ENCODE measurements at regions not wholly inside any gene's neighbourhood (a gene's known extent, or its start where the extent isn't known, plus 50 kb on each side); places are given as distances from the start of the nearest gene placed in this dataset.

GRCh38 chr20:11808841-11809240 is 108.9 kb upstream of the BTBD3 start:
- Histone ChIP-seq H3K27me3 (no peaks in the 10 kb centered on the region), H3K36me3 (no peaks in the 10 kb centered on the region), H3K4me3 (ENCODE audit: low read depth, low read length) (no peak overlapping the region), H3K9me3 (no peaks in the 10 kb centered on the region), H3K4me1 (no peaks in the 10 kb centered on the region)
- TF ChIP-seq, protein P1, sequence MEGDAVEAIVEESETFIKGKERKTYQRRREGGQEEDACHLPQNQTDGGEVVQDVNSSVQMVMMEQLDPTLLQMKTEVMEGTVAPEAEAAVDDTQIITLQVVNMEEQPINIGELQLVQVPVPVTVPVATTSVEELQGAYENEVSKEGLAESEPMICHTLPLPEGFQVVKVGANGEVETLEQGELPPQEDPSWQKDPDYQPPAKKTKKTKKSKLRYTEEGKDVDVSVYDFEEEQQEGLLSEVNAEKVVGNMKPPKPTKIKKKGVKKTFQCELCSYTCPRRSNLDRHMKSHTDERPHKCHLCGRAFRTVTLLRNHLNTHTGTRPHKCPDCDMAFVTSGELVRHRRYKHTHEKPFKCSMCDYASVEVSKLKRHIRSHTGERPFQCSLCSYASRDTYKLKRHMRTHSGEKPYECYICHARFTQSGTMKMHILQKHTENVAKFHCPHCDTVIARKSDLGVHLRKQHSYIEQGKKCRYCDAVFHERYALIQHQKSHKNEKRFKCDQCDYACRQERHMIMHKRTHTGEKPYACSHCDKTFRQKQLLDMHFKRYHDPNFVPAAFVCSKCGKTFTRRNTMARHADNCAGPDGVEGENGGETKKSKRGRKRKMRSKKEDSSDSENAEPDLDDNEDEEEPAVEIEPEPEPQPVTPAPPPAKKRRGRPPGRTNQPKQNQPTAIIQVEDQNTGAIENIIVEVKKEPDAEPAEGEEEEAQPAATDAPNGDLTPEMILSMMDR (IDR thresholded peaks at IDR 0.05; ENCODE audit: low read depth, low read length): no peak
- DNase-seq: no peak

DNA sequence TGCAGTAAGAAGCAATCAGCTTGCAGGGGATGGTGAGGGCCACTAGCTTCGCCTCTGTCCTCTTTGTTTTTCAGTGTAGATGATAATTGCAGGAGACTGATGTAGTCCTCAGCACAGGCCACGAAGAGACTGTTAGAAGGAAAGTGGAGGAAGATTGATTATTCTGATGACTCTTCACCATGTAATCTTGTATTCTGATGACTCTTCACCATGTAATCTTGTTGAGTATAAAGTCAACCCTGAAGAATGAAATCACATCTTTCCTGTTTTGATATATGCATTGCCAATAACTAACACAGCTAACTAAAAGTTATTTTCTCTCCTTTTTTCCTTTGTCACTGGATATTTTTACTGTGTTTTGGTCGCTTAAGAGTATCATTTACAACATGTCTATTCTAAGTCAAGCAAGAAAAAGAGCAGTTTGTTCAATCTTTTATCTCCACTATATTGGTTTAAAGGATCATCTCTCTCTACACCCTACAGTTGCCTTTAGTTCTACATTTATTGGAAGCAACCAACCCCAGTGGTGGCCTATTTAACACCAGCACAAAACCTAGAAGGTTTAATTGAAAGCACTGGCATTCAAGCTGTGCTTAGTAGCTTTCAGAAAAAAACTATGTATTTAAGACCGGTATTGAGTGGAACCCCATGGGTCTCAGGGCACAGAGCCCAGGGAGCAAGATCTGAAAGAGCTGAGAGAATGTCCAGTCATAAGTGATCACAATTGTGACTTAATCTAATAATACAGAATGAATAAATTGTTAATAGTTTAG is 107.2 kb upstream of the BTBD3 start:
- Histone ChIP-seq H3K27me3 (no peaks in the 10 kb centered on the region), H3K36me3 (no peaks in the 10 kb centered on the region), H3K4me3 (ENCODE audit: low read depth, low read length) (no peak overlapping the region), H3K9me3 (no peaks in the 10 kb centered on the region), H3K4me1 (no peaks in the 10 kb centered on the region)
- no peak for DNase-seq
- TF ChIP-seq, protein P1 (IDR thresholded peaks at IDR 0.05; ENCODE audit: low read depth, low read length): no peak

- DNase-seq: no peak
- Histone ChIP-seq H3K27me3 (no peaks in the 10 kb centered on the region), H3K4me1 (no peaks in the 10 kb centered on the region), H3K4me3 (ENCODE audit: low read depth, low read length) (no peak overlapping the region), H3K36me3 (no peaks in the 10 kb centered on the region), H3K9me3 (no peaks in the 10 kb centered on the region)
- TF ChIP-seq, protein P1 (IDR thresholded peaks at IDR 0.05; ENCODE audit: low read depth, low read length): no peak
Observed at GRCh38 chr20:11813106-11813890, 104.4 kb upstream of the BTBD3 start.

- Histone ChIP-seq H3K36me3 (no peaks in the 10 kb centered on the region), H3K9me3 (no peaks in the 10 kb centered on the region), H3K4me1 (no peaks in the 10 kb centered on the region), H3K4me3 (ENCODE audit: low read depth, low read length) (no peak overlapping the region), H3K27me3 (no peaks in the 10 kb centered on the region)
- no peak for DNase-seq
- TF ChIP-seq, protein P1 (IDR thresholded peaks at IDR 0.05; ENCODE audit: low read depth, low read length): no peak
Observed at GRCh38 chr20:11814267-11814666, 103.4 kb upstream of the BTBD3 start.

DNA sequence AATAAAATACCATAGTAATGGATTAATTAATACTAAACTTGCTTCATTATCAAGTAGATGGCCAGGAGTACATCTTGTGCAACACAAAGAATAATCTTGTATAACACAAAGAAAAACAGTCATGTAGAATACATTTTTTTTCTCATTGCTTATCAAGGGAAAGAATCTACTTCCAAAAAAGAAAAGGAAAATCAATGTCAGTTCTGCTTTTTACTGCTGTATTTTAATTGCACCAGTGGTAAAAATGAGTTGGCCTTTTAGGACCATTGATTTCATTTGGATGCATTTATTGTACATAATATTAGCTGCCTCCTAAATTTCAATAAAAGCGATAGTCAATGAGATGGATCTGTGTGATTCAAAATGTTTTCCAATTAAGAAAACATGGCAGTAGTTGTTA is 96.9 kb upstream of the BTBD3 start:
- Histone ChIP-seq H3K4me1 (no peaks in the 10 kb centered on the region), H3K36me3 (no peaks in the 10 kb centered on the region), H3K4me3 (ENCODE audit: low read depth, low read length) (no peak overlapping the region), H3K9me3 (no peaks in the 10 kb centered on the region), H3K27me3 (no peaks in the 10 kb centered on the region; the same call in 1 of the 2 replicates)
- no peak for DNase-seq
- TF ChIP-seq, protein P1 (IDR thresholded peaks at IDR 0.05; ENCODE audit: low read depth, low read length): no peak

GRCh38 chr20:11822540-11822794 is 95.2 kb upstream of the BTBD3 start:
- TF ChIP-seq, protein P1 (IDR thresholded peaks at IDR 0.05; ENCODE audit: low read depth, low read length): no peak
- H3K36me3 ChIP-seq: no peaks in the 10 kb centered on the region
- no peaks in the 10 kb centered on the region for H3K4me1 ChIP-seq
- no peaks in the 10 kb centered on the region; the same call in 1 of the 2 replicates for H3K27me3 ChIP-seq
- no peak overlapping the region for H3K4me3 ChIP-seq (ENCODE audit: low read depth, low read length)
- no peaks in the 10 kb centered on the region for H3K9me3 ChIP-seq
- no peak for DNase-seq
